T-helper 17 cell (primary cell): ENCODE measurements at regions not wholly inside any gene's neighbourhood (a gene's known extent, or its start where the extent isn't known, plus 50 kb on each side); places are given as distances from the start of the nearest gene placed in this dataset.

Experiments
- ATAC-seq: fragments of 150-1000 bp; cut with Tn5 transposase; 2 replicates; pipeline ENCODE4 v1.10.0; 2021; ENCODE audit warnings: mild to moderate bottlenecking, moderate library complexity
- DNase-seq, 3 donors: peaks; one replicate each; pipeline versions ENCODE4 v3.0.0 to v3.0.0-alpha.2; 2020 to 2021
- H3K9me3 ChIP-seq: one replicate; pipeline ENCODE4 v1.7.0; 2013; ENCODE audit warnings: low read length, mild to moderate bottlenecking; ENCODE audit not compliant: control insufficient read depth, poor library complexity, severe bottlenecking
- H3K27ac Mint-ChIP-seq: one replicate; pipeline ENCODE4 v1.8.0; 2022; ENCODE audit warnings: mild to moderate bottlenecking, moderate library complexity, mixed read lengths
- H3K27me3 Mint-ChIP-seq: one replicate; pipeline ENCODE4 v1.8.0; 2022; ENCODE audit warnings: mixed read lengths
- H3K36me3 Mint-ChIP-seq: one replicate; pipeline ENCODE4 v1.8.0; 2022; ENCODE audit warnings: low read depth, mixed read lengths
- H3K4me1 Mint-ChIP-seq: one replicate; pipeline ENCODE4 v1.8.0; 2022; ENCODE audit warnings: mild to moderate bottlenecking, mixed read lengths
- H3K4me3 Mint-ChIP-seq: one replicate; pipeline ENCODE4 v1.8.0; 2022; ENCODE audit warnings: mild to moderate bottlenecking, moderate library complexity, mixed read lengths

DNA sequence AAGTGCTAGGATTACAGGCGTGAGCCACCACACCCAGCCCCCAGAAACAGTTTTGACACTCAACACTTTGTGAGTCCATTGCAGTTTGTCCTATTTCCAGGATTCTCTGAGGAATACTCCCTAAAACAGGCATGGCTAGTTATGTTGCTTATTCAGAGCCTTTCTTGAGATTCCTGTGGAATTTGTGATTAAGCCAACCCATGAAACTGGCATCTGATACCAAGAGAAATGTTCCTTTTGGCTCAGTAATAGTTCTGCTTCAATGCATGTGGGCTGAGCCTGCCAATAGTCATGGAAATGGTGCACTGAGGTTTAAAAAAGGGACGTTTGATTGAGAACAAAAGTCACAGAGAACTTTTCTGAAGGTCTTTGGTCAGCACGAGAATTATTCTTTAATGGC is 241.7 kb downstream of the PPP1R2C start:
- DNase-seq: no peak
- Mint-ChIP-seq H3K4me3 (no peak overlapping the region), H3K4me1 (peaks cover 12% of the 10 kb centered on the region), H3K27ac (no peak overlapping the region), H3K27me3 (no peaks in the 10 kb centered on the region), H3K36me3 (no peaks in the 10 kb centered on the region)
- no peak for ATAC-seq
- H3K9me3 ChIP-seq: no peaks in the 10 kb centered on the region

- Mint-ChIP-seq H3K27me3 (no peaks in the 10 kb centered on the region), H3K36me3 (no peaks in the 10 kb centered on the region), H3K4me3 (no peak overlapping the region), H3K4me1 (peaks cover 18% of the 10 kb centered on the region), H3K27ac (no peak overlapping the region)
- no peak for DNase-seq
- ATAC-seq: no peak
- H3K9me3 ChIP-seq: no peaks in the 10 kb centered on the region
Measured at GRCh38 chrX:42535233-42535632, 242.7 kb downstream of the PPP1R2C start.

DNA sequence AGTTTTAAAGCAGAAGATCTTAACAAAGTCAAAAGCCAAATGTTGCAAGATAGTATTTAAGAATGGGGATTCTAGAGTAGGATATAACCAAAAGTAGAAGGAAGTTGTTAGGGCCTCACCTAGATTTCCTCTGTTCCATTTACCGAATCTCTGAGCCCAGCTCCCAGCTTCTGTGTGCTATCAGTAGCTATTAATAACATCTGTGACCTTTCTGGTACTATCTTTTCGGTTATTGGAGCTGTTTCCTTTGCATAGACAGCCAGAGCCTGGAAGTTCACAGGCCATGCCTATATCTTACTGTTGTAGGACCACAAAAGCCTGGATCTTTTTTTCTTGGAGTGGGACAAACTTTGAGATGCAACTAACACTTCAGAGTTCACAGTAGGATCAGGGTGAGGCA is 244.2 kb downstream of the PPP1R2C start:
- no peak for DNase-seq
- H3K27ac Mint-ChIP-seq: no peak overlapping the region
- H3K36me3 Mint-ChIP-seq: no peaks in the 10 kb centered on the region
- H3K4me1 Mint-ChIP-seq: peaks cover 18% of the 10 kb centered on the region
- no peak overlapping the region for H3K4me3 Mint-ChIP-seq
- H3K27me3 Mint-ChIP-seq: no peaks in the 10 kb centered on the region
- H3K9me3 ChIP-seq: no peaks in the 10 kb centered on the region
- ATAC-seq: no peak

- Mint-ChIP-seq H3K4me3 (no peak overlapping the region), H3K27me3 (no peaks in the 10 kb centered on the region), H3K36me3 (no peaks in the 10 kb centered on the region), H3K27ac (peak overlapping the region; percentile 92), H3K4me1 (peaks cover 10% of the 10 kb centered on the region)
- no peak for DNase-seq
- peak; percentile 87 for ATAC-seq
- no peaks in the 10 kb centered on the region for H3K9me3 ChIP-seq
Measured at GRCh38 chrX:42531441-42531840, 246.5 kb downstream of the PPP1R2C start.

DNA sequence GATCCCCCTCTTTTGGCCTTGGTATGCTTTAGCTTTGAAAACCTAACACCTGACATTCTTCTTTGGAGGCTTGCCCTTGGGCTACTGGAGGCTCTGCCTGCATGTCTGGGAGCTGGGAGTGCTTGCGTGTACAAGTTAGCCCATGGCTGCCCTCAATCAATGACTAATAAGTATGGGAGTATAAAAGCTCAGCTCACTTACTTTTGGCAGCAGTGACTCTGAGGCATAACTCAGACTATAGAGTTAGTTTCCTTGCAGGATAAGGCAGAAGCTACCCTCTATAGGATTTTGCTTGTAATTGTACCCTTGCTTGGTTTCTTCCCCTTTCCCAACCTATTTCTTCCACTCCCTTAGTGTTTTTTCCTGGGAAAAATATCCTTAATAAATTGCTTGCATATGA is 247.9 kb downstream of the PPP1R2C start:
- Mint-ChIP-seq H3K27me3 (no peaks in the 10 kb centered on the region), H3K4me1 (peaks cover 10% of the 10 kb centered on the region), H3K27ac (peak overlapping the region; percentile 92), H3K4me3 (no peak overlapping the region), H3K36me3 (no peaks in the 10 kb centered on the region)
- ATAC-seq: no peak
- no peaks in the 10 kb centered on the region for H3K9me3 ChIP-seq
- DNase-seq: no peak

DNA sequence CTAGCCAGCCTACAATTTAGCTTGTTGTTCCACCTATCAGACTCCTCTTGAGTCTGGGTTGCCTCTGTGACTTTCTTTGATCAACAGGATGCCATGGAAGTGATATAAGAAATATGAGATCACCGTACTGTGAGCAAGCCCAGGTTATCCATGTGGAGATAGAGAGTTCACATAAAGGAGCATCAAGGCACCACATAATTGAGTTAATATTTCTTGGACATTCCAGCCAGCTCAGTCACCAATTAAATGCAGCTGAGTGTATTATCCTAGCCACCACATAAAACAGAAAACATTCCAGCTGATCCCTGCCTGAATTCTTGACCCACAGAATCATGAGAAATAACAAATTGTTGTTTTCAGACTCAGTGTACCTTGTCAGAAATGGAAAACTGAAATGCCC is 253.6 kb downstream of the PPP1R2C start:
- no peak overlapping the region for H3K27ac Mint-ChIP-seq
- H3K27me3 Mint-ChIP-seq: no peaks in the 10 kb centered on the region
- no peak overlapping the region for H3K4me3 Mint-ChIP-seq
- no peaks in the 10 kb centered on the region for H3K9me3 ChIP-seq
- ATAC-seq: no peak
- no peak for DNase-seq
- H3K4me1 Mint-ChIP-seq: no peaks in the 10 kb centered on the region
- no peaks in the 10 kb centered on the region for H3K36me3 Mint-ChIP-seq

DNA sequence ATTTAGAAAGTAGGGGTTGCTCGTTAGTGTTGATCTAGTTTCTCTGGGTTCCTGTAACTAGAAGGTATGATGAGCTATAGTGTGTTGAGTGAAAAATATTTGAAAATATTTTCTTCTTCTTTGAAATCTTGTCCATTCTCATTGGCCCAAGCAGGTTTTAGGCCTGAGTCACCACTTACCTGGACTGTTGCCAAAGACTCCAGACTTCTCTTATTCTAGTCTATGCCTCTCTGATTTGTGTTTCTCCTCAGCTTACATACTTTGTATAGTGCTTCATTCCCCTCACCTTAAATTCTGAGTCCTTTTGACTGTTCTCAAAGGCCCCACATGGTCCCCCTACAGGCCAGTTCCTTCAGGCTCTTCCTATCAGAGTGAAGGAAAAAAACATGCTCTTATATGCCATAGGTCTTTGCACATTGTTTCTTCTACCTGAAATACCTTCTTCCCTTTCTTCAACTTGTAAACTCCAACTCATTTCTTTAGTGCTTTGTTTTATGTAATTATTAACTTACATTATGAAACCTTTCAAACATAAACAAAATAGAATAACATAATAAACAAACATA is 258.2 kb downstream of the PPP1R2C start:
- Mint-ChIP-seq H3K27me3 (no peaks in the 10 kb centered on the region), H3K36me3 (no peaks in the 10 kb centered on the region), H3K4me3 (no peak overlapping the region), H3K27ac (no peak overlapping the region), H3K4me1 (no peaks in the 10 kb centered on the region)
- DNase-seq: no peak
- H3K9me3 ChIP-seq: no peaks in the 10 kb centered on the region
- no peak for ATAC-seq

DNA sequence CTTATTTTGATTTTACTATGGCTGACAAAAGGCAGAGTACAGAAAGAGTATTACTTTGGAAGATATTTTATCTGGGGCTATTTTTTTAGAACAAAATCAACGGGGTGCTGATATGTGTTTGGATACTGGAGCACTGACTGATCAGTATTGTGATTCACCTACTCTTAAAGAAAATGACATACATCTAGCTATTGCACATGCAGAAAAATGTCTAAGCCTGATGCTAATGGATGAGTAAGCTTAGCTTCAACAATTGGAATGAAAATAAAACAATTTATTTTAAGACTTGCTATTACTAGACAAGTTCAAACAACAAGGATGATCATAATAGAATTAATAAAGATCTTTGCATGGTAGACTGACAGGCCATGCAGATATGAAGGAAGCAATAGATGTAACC is 262.0 kb downstream of the PPP1R2C start:
- H3K4me3 Mint-ChIP-seq: no peak overlapping the region
- no peaks in the 10 kb centered on the region for H3K27me3 Mint-ChIP-seq
- H3K4me1 Mint-ChIP-seq: no peaks in the 10 kb centered on the region
- ATAC-seq: no peak
- DNase-seq: no peak
- H3K36me3 Mint-ChIP-seq: no peaks in the 10 kb centered on the region
- no peaks in the 10 kb centered on the region for H3K9me3 ChIP-seq
- no peak overlapping the region for H3K27ac Mint-ChIP-seq

- H3K27me3 Mint-ChIP-seq: no peaks in the 10 kb centered on the region
- no peak overlapping the region for H3K4me3 Mint-ChIP-seq
- no peaks in the 10 kb centered on the region for H3K9me3 ChIP-seq
- no peak for ATAC-seq
- DNase-seq: no peak
- no peaks in the 10 kb centered on the region for H3K36me3 Mint-ChIP-seq
- H3K4me1 Mint-ChIP-seq: peaks cover 2% of the 10 kb centered on the region
- H3K27ac Mint-ChIP-seq: no peak overlapping the region
Measured at GRCh38 chrX:42505016-42505415, 272.9 kb downstream of the PPP1R2C start.

GRCh38 chrX:42499620-42500019 is 278.3 kb downstream of the PPP1R2C start:
- DNase-seq (no peak), ATAC-seq (no peak)
- no peak overlapping the region for H3K4me3 Mint-ChIP-seq
- no peaks in the 10 kb centered on the region for H3K36me3 Mint-ChIP-seq
- H3K27me3 Mint-ChIP-seq: no peaks in the 10 kb centered on the region
- no peak overlapping the region for H3K27ac Mint-ChIP-seq
- no peaks in the 10 kb centered on the region for H3K9me3 ChIP-seq
- peaks cover 2% of the 10 kb centered on the region for H3K4me1 Mint-ChIP-seq

- no peak overlapping the region for H3K27ac Mint-ChIP-seq
- H3K4me3 Mint-ChIP-seq: no peak overlapping the region
- H3K9me3 ChIP-seq: no peaks in the 10 kb centered on the region
- ATAC-seq (no peak), DNase-seq (no peak)
- peaks cover 4% of the 10 kb centered on the region for H3K4me1 Mint-ChIP-seq
- no peaks in the 10 kb centered on the region for H3K27me3 Mint-ChIP-seq
- no peaks in the 10 kb centered on the region for H3K36me3 Mint-ChIP-seq
Measured at GRCh38 chrX:42497356-42497755, 280.6 kb downstream of the PPP1R2C start.

DNA sequence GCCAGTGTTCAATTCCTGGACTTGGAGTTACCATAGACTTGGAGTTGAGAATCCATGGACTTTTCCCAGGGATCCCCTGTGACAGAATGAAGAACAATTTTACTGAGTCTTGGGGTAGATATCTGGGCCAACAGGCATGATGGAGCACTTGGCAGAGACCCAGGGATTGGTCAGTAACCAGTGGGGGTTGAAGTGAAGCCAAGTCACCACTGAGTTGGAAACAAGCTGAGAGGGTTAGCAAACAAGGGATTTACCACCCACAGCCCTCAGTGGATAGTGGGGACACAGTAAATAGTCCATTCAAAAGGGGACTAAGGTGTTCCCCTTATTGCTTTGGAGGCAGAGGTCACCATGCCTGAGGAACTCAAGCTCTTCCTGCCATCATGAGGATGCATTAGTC is 281.7 kb downstream of the PPP1R2C start:
- H3K27ac Mint-ChIP-seq: no peak overlapping the region
- H3K4me1 Mint-ChIP-seq: peaks cover 2% of the 10 kb centered on the region
- DNase-seq (no peak), ATAC-seq (no peak)
- H3K36me3 Mint-ChIP-seq: no peaks in the 10 kb centered on the region
- no peaks in the 10 kb centered on the region for H3K9me3 ChIP-seq
- no peak overlapping the region for H3K4me3 Mint-ChIP-seq
- H3K27me3 Mint-ChIP-seq: no peaks in the 10 kb centered on the region

GRCh38 chrX:42495139-42495538 is 282.8 kb downstream of the PPP1R2C start:
- H3K27ac Mint-ChIP-seq: no peak overlapping the region
- H3K4me3 Mint-ChIP-seq: no peak overlapping the region
- no peaks in the 10 kb centered on the region for H3K9me3 ChIP-seq
- H3K27me3 Mint-ChIP-seq: no peaks in the 10 kb centered on the region
- H3K4me1 Mint-ChIP-seq: peaks cover 2% of the 10 kb centered on the region
- no peak for DNase-seq
- H3K36me3 Mint-ChIP-seq: no peaks in the 10 kb centered on the region
- no peak for ATAC-seq

DNA sequence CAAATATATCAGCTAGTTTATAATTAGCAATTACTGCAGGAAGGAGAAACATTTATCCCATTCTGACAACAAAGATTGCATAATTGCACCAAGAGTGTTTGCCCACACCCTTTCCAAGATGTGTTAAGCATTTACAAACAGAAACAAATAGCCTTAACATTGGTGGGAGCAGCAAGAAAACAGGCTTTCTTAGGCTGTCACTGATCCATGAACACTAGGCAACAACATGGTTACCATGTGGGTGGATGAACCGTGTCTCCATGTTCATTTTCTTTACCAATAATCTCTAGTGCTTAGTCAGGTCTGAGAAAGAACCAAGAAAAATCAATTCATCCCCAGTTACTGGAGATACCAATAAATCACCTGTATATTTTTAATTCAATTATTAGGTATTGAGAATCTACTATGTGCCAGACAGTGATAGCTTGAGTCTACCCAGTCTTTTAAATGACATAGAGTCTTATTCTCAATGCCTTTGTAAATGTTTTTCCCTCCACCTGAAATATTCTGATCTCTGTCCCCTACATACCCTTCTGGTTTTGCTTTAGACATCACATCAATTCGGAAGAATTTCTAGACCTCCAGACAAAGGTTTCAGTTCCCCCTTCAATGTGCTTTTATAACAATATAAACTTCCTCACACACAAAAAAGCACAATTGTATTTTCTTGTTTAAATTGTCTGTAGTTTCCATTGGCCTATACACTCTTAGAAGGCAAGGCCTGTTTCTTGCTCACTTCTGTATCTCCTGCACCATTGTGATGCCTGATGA is 286.6 kb downstream of the PPP1R2C start:
- no peaks in the 10 kb centered on the region for H3K9me3 ChIP-seq
- H3K27ac Mint-ChIP-seq: no peak overlapping the region
- H3K4me3 Mint-ChIP-seq: no peak overlapping the region
- ATAC-seq (no peak), DNase-seq (no peak)
- no peaks in the 10 kb centered on the region for H3K27me3 Mint-ChIP-seq
- H3K36me3 Mint-ChIP-seq: no peaks in the 10 kb centered on the region
- peaks cover 2% of the 10 kb centered on the region for H3K4me1 Mint-ChIP-seq
